MM.1S (cell line): ENCODE measurements at regions not wholly inside any gene's neighbourhood (a gene's known extent, or its start where the extent isn't known, plus 50 kb on each side); places are given as distances from the start of the nearest gene placed in this dataset.

Experiments
- CTCF ChIP-seq: fragments of 300-600 bp; sonication (generic); IDR thresholded peaks from 2 replicates; pipeline ENCODE4 v1.5.1; 2016; ENCODE audit warnings: antibody characterized with exemption, low read length, mixed read lengths
- EZH2 ChIP-seq: fragments of 300-600 bp; sonication (generic); optimal IDR thresholded peaks from 2 replicates; pipeline ENCODE3; 2017; ENCODE audit warnings: low read depth, mild to moderate bottlenecking, antibody characterized with exemption, low read length, mixed read lengths

DNA sequence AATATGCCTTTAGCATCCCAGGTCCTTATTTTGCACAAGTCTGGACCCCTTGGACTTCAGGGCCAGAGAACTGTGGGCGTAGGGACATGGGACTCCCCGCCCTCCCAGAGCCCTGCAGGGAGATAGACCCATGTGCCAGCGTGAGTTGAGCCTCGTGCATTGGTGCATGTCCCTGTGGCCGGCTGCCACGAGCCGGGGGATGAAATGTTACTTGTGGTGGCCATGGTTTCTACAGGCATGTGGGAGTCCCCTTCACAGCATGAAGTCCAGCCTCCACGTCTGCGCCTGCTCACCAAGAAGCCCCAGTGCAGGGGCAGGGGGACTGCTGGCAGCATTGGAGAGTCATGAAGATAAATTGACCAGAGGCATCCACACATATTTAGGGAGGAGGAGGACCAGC is 470.0 kb downstream of the BCL11B start:
- no peak for TF ChIP-seq CTCF
- no peak for TF ChIP-seq EZH2
